ENCODE measurements at regions not wholly inside any gene's neighbourhood (a gene's known extent, or its start where the extent isn't known, plus 50 kb on each side); places are given as distances from the start of the nearest gene placed in this dataset.

DNA sequence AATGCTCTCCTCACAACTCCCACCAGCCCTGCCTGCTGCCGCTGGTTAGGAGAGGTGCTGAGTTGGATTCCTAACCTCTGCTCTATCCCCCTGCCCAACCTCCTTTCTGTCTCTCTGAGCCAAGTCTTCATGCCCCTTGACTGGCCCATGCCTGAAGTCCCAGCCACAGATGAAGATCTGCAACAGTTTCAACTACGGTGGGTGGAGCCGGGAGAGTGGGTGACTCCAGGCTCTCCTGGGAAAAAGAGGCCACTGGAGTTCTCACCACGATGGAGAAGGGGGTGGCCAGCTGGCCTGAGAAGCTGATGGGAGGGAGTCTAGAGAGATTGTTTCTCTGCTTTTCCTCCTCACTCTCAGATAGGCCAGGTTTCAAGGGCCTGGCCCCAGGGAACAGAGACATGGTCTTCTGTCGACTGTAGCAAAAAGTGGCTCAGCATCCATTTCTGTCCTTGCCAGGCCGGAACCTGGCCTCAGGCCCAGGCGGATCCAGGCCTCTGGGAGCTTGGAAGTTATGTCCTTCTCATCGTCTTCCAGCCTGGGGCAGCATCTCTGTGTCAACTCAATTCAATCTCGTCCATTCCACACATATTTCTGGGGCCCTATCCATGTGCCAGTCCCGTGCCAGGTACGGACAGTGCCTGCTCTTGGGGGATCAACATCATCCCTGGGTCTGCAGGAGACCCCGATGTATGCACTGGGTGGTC is 75.3 kb downstream of the INHBB start:
- H3K9me3 ChIP-seq (ENCODE audit: control insufficient read depth, low read depth, low read length): no peaks in the 10 kb centered on the region
- no peak overlapping the region for H3K4ac ChIP-seq (ENCODE audit: low read depth, low read length)
- H2BK120ac ChIP-seq (ENCODE audit: low read depth, low read length, poor library complexity, severe bottlenecking): no peak overlapping the region
- Mint-ChIP-seq H3K27ac (no peak overlapping the region; a peak in 1 of 7 replicates), H3K4me3 (no peak overlapping the region), H3K9me3 (no peaks in the 10 kb centered on the region; a peak in 1 of 5 replicates), H3K36me3 (ENCODE audit: insufficient read depth in 1 of 3, low read depth in 3 of 3) (no peaks in the 10 kb centered on the region), H3K4me1 (peaks cover 5 to 18% of the 10 kb centered on the region in 2 experiments; a peak in 3 of 4 replicates), H3K27me3 (ENCODE audit: low read depth) (peaks cover 87% of the 10 kb centered on the region)
- no peak overlapping the region for H2BK20ac ChIP-seq (ENCODE audit: low read depth, low read length, poor library complexity, severe bottlenecking)
- H3K4me2 ChIP-seq (ENCODE audit: insufficient read depth, insufficient read length, low read length): no peak overlapping the region
- no peak overlapping the region for H3K23ac ChIP-seq (ENCODE audit: insufficient read length, low read depth, low read length)
- no peaks in the 10 kb centered on the region for H3K79me1 ChIP-seq (ENCODE audit: insufficient read depth, low read depth, low read length, poor library complexity, severe bottlenecking)
- H3K23me2 ChIP-seq (ENCODE audit: insufficient read length, low read depth, low read length, poor library complexity, severe bottlenecking): no peaks in the 10 kb centered on the region
- no peak overlapping the region for H4K91ac ChIP-seq (ENCODE audit: insufficient read length, low read depth, low read length)
- no peak overlapping the region for H3K18ac ChIP-seq (ENCODE audit: insufficient read length, low read depth, low read length)
- no peak overlapping the region for H2BK12ac ChIP-seq (ENCODE audit: insufficient read length, low read depth, low read length)
- H4K8ac ChIP-seq (replicated peaks; ENCODE audit: insufficient read length, low read depth, low read length): no peak overlapping the region
- H3T11ph ChIP-seq (ENCODE audit: low read length): no peak overlapping the region
- no peaks in the 10 kb centered on the region for H4K20me1 ChIP-seq (ENCODE audit: control insufficient read depth, insufficient read depth, insufficient read length)
- no peak overlapping the region for H2BK5ac ChIP-seq (ENCODE audit: insufficient read length, low read length)
- no peaks in the 10 kb centered on the region for H3K27me3 ChIP-seq (ENCODE audit: insufficient read depth, low read length)
- H3K9ac ChIP-seq (ENCODE audit: extremely low read depth, insufficient read length, low read length): no peak overlapping the region
- H3K56ac ChIP-seq (ENCODE audit: insufficient read length, low read depth, low read length): no peak overlapping the region
- H3K4me1 ChIP-seq (ENCODE audit: insufficient read depth, low read length): no peaks in the 10 kb centered on the region
- no peak overlapping the region for H2BK15ac ChIP-seq (ENCODE audit: low read depth, low read length)
- H3K14ac ChIP-seq (ENCODE audit: insufficient read depth, low read length): no peak overlapping the region
- H2AK5ac ChIP-seq (ENCODE audit: insufficient read length, low read length): no peak overlapping the region
- TF ChIP-seq, protein P1, sequence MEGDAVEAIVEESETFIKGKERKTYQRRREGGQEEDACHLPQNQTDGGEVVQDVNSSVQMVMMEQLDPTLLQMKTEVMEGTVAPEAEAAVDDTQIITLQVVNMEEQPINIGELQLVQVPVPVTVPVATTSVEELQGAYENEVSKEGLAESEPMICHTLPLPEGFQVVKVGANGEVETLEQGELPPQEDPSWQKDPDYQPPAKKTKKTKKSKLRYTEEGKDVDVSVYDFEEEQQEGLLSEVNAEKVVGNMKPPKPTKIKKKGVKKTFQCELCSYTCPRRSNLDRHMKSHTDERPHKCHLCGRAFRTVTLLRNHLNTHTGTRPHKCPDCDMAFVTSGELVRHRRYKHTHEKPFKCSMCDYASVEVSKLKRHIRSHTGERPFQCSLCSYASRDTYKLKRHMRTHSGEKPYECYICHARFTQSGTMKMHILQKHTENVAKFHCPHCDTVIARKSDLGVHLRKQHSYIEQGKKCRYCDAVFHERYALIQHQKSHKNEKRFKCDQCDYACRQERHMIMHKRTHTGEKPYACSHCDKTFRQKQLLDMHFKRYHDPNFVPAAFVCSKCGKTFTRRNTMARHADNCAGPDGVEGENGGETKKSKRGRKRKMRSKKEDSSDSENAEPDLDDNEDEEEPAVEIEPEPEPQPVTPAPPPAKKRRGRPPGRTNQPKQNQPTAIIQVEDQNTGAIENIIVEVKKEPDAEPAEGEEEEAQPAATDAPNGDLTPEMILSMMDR (conservative IDR thresholded peaks at IDR 0.05): no peak
- no peak overlapping the region for H4K5ac ChIP-seq (ENCODE audit: insufficient read length, low read depth, low read length)
- H2AFZ ChIP-seq (ENCODE audit: low read length): no peak overlapping the region
- DNase-seq: no peak
- H3K27ac ChIP-seq (ENCODE audit: insufficient read length, low read depth, low read length): no peak overlapping the region
- no CpG with 5 or more reads among the region's 12 CpGs for WGBS (ENCODE audit: extremely low coverage, insufficient read length, low lambda C conversion rate)
- no peaks in the 10 kb centered on the region for H3K79me2 ChIP-seq (ENCODE audit: insufficient read depth, low read length)

All from H9 (cell line).